ENCODE measurements at regions not wholly inside any gene's neighbourhood (a gene's known extent, or its start where the extent isn't known, plus 50 kb on each side); places are given as distances from the start of the nearest gene placed in this dataset.

DNA sequence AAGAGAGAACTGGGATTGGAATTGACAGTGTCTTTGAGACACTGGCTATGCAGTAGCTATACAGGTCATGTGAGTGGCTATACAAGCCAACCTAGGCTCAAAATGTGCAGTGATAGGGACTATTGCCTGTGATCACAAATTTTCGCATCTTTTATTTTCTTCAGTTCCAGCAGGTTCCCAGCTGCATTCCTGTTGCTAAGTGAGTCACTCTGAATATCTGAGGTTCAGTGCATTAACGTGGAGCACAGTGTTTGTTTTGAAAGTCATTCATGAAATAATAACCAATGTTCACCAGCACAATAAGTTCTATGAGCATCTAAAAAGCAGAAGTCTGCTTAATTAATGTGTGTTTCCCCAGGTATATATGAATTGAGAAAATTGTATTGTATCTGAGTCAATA, 1236.0 kb upstream of the CELF2 start:
- TF ChIP-seq, protein P1, sequence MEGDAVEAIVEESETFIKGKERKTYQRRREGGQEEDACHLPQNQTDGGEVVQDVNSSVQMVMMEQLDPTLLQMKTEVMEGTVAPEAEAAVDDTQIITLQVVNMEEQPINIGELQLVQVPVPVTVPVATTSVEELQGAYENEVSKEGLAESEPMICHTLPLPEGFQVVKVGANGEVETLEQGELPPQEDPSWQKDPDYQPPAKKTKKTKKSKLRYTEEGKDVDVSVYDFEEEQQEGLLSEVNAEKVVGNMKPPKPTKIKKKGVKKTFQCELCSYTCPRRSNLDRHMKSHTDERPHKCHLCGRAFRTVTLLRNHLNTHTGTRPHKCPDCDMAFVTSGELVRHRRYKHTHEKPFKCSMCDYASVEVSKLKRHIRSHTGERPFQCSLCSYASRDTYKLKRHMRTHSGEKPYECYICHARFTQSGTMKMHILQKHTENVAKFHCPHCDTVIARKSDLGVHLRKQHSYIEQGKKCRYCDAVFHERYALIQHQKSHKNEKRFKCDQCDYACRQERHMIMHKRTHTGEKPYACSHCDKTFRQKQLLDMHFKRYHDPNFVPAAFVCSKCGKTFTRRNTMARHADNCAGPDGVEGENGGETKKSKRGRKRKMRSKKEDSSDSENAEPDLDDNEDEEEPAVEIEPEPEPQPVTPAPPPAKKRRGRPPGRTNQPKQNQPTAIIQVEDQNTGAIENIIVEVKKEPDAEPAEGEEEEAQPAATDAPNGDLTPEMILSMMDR (IDR thresholded peaks at IDR 0.05; ENCODE audit: insufficient read depth, low read depth, low read length) = no peak
- TF ChIP-seq EZH2 (IDR thresholded peaks at IDR 0.05; ENCODE audit: insufficient read depth, low read length) = no peak
